ENCODE measurements at regions not wholly inside any gene's neighbourhood (a gene's known extent, or its start where the extent isn't known, plus 50 kb on each side); places are given as distances from the start of the nearest gene placed in this dataset.

DNA sequence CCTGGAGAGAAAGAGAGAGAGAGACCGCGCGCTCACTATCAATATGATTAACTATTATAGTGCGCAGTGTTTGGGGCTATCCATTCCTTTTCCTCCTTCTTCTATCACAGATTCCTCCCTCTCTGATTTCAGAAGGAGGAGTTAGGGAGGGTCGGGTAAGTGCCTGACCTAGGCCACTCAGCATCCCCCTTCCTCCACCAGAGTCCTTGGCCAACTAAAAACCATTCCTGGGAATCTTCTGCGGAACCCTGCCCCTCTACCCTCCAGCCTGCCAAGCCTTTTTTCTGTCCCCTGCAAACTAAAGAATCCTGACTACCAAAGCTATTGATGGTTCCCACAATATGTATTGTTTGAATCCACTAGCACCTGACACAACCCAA lies 256.2 kb upstream of the NFE2L3 start:
- DNase-seq, result no peak

- peak; percentile 12 for DNase-seq
Observed at GRCh38 chr7:25897261-25897782, 254.7 kb upstream of the NFE2L3 start.

- DNase-seq, result no peak
Observed at GRCh38 chr7:25900245-25900644, 251.8 kb upstream of the NFE2L3 start.

GRCh38 chr7:25900877-25901276 lies 251.1 kb upstream of the NFE2L3 start:
- DNase-seq, result no peak

DNA sequence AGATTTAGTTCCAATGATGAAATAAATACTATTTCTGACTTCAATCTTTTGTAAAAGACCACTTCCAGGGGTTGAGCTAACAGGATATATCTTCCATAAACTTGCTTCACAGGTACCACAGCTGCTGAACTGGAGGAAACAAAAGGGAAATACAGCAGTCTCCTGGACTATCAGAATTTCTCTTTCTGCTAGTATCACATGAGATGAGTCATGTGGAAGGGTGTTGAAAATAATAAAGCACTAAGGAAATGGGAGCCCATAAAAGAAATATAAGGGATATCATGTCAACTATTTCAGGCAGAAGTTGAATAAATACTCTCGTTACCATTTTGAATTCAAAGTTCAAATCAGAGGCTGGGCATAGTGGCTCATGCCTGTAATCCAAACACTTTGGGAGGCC lies 250.3 kb upstream of the NFE2L3 start:
- no peak for DNase-seq

DNA sequence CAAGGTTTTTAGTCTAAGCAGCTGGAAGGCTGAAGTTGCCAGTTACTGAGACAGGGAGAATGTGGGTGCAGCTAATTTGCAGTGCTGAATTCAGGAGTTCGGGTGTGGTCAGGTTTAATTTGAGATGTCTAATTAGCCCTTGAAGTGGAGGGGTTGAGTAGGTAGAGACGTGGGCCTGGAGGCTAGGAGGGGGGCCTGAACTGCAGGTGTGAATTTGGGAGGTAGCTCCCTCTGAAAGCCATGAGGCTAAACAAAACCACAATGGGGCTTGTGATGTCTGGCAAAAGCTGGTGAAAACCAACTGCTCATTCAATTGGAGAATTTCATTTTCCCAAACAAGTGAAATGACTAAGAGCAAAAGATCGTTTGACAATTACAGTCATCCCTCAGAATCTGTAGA lies 246.0 kb upstream of the NFE2L3 start:
- DNase-seq, result no peak

- no peak for DNase-seq
Observed at GRCh38 chr7:25906760-25907159, 245.2 kb upstream of the NFE2L3 start.

DNA sequence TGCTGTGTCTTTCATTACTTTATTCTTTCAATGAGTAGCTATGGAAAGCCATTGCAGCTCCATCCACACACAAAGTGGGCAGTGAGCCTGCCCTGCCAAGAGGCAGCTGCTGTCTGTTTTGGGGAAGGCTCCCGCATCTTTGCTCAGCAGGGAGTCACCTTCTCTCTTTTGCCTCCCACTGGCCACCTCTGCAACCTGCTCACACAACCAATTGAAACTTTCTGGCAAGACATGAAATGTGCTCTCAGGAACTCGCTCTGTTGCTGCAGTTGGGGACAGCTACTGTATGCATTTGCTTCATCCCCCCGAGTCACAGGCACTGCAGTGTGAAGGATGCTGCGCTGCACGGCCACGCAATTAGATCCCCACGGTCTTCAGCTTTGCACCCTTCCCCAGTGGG lies 244.8 kb upstream of the NFE2L3 start:
- DNase-seq, result no peak

- DNase-seq, result no peak
Observed at GRCh38 chr7:25907731-25908130, 244.3 kb upstream of the NFE2L3 start.

- no peak for DNase-seq
Observed at GRCh38 chr7:25908154-25908949, 243.6 kb upstream of the NFE2L3 start.

- DNase-seq, result no peak
Observed at GRCh38 chr7:25911738-25912607, 240.0 kb upstream of the NFE2L3 start.

GRCh38 chr7:25913598-25914224 lies 238.3 kb upstream of the NFE2L3 start:
- DNase-seq, result no peak

GRCh38 chr7:25918731-25919130 lies 233.3 kb upstream of the NFE2L3 start:
- DNase-seq, result no peak

DNA sequence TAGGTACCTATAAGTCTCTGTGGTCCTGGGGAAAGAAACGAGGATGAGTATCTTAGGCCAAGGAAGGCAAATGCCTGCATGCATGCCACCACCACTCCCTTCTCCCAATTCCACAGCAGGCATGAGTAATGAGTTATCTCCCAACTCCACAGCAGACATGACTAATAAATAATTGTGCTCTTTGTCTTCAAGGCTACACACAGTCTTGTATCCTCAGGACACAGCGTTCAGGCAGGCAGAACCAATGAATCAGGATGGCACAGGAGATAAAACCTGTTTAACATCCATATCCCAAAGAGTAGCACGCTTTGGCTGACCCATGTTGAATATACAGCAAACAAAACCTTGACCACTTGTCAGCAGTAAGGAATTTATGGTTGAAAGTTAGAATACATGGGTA lies 229.7 kb upstream of the NFE2L3 start:
- no peak for DNase-seq

- no peak for DNase-seq
Observed at GRCh38 chr7:25923741-25924460, 228.1 kb upstream of the NFE2L3 start.

DNA sequence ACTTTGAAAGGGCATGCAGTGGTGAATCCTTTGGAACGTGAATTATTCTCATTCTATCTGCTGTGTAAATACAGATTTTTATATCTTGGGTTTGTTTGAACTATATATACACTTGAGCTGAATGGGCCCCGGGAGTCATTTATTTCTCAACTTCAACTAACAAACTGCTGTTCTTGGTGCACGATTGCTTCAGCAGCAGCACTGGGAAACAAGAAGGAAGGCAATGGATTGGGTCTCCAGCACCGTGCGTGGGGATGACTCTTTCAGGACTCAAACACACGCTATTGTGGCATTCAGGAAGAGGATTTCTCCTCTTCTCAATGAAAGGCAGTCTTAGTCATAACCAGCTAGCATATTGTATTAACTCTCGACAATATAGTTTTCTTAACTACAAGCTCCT lies 226.0 kb upstream of the NFE2L3 start:
- no peak for DNase-seq

DNA sequence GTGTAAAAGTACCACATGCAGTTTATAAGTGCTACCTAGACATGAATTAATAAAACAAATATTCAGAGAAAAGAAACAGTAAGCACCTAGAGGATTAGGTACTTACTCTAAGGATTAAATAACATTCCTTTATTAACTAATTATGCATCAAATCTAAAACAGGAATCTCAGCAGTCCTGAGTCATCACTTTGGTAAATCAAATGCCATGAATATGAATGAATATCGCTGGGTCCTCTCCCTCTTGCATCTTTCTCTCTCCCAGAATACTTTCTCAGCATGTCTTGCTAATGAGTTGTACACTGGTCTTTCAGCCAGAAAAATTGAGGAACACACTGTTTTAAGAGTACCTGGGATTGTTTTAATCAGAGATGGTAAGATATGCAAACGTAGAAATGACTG lies 225.5 kb upstream of the NFE2L3 start:
- no peak for DNase-seq

DNA sequence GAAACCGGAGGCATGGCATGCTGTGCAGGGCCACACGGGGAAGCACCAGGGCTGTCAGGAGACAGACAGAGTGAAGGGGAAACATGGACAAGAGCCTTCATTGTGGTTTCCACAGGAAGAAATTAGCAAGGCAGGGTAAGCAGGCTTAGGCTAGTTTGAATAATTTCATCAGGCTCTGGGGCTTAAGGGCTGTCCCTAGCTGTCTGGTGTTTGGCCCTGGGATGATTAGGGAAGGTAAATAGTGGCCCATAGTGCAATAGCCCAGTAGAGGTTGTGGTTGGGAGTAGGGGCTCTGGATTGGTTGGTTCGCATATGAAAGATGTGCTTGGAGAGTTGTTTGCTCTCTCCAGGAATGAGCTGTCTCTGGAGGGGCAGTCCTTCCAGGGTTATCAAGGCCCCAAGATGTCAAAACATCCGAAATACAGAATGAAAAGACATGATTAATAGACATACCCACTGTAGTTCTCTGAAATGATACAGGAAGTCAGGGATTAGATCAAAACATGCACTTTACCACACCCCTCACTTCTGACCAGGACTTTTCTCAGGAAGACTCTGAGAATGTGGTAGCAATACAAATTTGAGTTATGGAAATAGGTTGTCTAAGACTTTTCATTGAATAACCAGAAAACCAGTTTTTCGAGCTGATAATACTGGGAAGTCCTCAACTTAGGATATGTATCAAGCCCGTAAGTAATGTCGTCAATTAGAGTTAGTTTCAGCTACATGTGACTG lies 224.9 kb upstream of the NFE2L3 start:
- DNase-seq, result no peak

GRCh38 chr7:25927626-25927978 lies 224.4 kb upstream of the NFE2L3 start:
- DNase-seq, result no peak

- DNase-seq, result no peak
Observed at GRCh38 chr7:25928549-25929330, 223.3 kb upstream of the NFE2L3 start.

DNA sequence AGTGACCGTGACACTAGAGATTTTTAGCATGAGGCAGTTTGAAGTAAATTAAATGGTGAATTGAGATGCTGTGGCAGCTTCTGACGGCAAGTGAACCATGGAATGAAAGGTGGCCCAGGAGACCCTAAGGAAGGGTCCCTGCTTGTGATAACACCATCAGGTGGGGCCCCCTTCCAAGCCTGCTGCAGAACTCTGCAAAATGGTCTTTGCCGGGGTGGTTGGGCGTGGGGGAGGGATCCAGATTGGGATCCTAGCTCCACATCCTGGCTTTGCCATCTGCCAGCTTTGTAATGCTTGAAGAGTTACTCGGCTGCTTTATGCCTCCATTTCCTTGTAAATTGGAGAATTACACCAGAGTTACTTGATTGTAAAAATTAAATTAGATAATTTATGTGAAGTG lies 222.6 kb upstream of the NFE2L3 start:
- DNase-seq, result no peak

Data from DMS79 (cell line).